ENCODE measurements at regions not wholly inside any gene's neighbourhood (a gene's known extent, or its start where the extent isn't known, plus 50 kb on each side); places are given as distances from the start of the nearest gene placed in this dataset.
A peak's percentile ranks its signal among the peaks of the same experiment; 100 is the strongest.

GRCh38 chr1:73144311-73144710 lies 862.0 kb upstream of the NEGR1 start:
- no peaks in the 10 kb centered on the region for H3K9me3 ChIP-seq (replicated peaks; ENCODE audit: control insufficient read depth, insufficient read depth, low read length)
- no peaks in the 10 kb centered on the region for H3K4me1 ChIP-seq (ENCODE audit: control insufficient read depth, insufficient read depth, low read length)
- H3K27ac ChIP-seq (ENCODE audit: control insufficient read depth, insufficient read depth), result no peak overlapping the region
- no peak overlapping the region for H3K4me3 ChIP-seq
- peak; percentile 64; the same call in 1 of the 2 replicates for TF ChIP-seq SPI1 (IDR thresholded peaks at IDR 0.05; ENCODE audit: borderline replicate concordance, insufficient read depth, low read depth, low read length)
- TF ChIP-seq BCL3 (IDR thresholded peaks at IDR 0.05; ENCODE audit: borderline replicate concordance, insufficient read depth, low read depth, low read length, poor library complexity, severe bottlenecking), result no peak
- RAD21 ChIA-PET (ENCODE audit: unreplicated experiment), result no interaction called here
- no peak overlapping the region for H3K9ac ChIP-seq (ENCODE audit: control insufficient read depth, insufficient read depth, low read length)
- H3K4me2 ChIP-seq (ENCODE audit: control insufficient read depth, insufficient read depth), result no peak overlapping the region
- no peaks in the 10 kb centered on the region for H4K20me1 ChIP-seq (ENCODE audit: control insufficient read depth, insufficient read depth)
- in situ Hi-C loops (cut with MboI), result no loop called here
- H3K36me3 ChIP-seq (ENCODE audit: control insufficient read depth in 2 of 2, insufficient read depth in 2 of 2, low read length in 1 of 2), result no peaks in the 10 kb centered on the region
- DNase-seq (ENCODE audit: low read depth, low spot score) (no peak), FAIRE-seq (no peak), ATAC-seq (peak; percentile 61)
- no peaks in the 10 kb centered on the region for H3K27me3 ChIP-seq (replicated peaks in 1 of 2; ENCODE audit: control insufficient read depth in 2 of 2, insufficient read depth in 2 of 2, low read length in 1 of 2)
- intact Hi-C loops (cut with micrococcal nuclease; ENCODE audit: unreplicated experiment), result no loop called here
- no TSS peak for BruUV-seq (replicated peaks)
- H3K79me2 ChIP-seq (ENCODE audit: control insufficient read depth, insufficient read depth, low read length), result no peaks in the 10 kb centered on the region
- CTCF ChIA-PET, result no interaction called here
- SMC1A ChIA-PET (ENCODE audit: uncharacterized antibody, unreplicated experiment), result no interaction called here
- POLR2A ChIA-PET, result no interaction called here
- no peak overlapping the region for H2AFZ ChIP-seq (ENCODE audit: control insufficient read depth, low read depth, low read length)

DNA sequence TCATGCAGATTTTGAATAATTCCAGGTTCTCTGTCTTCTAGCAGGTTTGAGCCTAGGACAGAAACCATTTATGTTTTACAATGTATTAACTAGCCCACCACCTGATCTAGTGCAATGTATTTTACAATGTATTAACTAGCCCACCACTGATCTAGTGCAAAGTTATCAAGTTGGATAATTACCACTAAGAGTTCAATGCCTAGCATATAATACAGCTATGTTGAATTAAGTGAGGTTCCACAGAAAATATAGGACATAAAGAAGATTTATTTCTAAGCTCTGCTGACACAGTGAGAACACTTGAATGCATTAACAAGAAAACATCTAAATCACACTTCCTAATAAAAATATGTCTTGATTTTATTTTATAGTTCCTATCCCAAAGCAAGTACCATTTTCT lies 854.6 kb upstream of the NEGR1 start:
- ChIA-PET POLR2A (no interaction called here), CTCF (no interaction called here), SMC1A (ENCODE audit: uncharacterized antibody, unreplicated experiment) (no interaction called here), RAD21 (ENCODE audit: unreplicated experiment) (no interaction called here)
- BruUV-seq (replicated peaks), result no TSS peak
- FAIRE-seq, result no peak
- H3K4me1 ChIP-seq (ENCODE audit: control insufficient read depth, insufficient read depth, low read length), result no peaks in the 10 kb centered on the region
- no peak for ATAC-seq
- H3K27ac ChIP-seq (ENCODE audit: control insufficient read depth, insufficient read depth), result no peak overlapping the region
- no peak overlapping the region for H3K9ac ChIP-seq (ENCODE audit: control insufficient read depth, insufficient read depth, low read length)
- no peaks in the 10 kb centered on the region for H4K20me1 ChIP-seq (ENCODE audit: control insufficient read depth, insufficient read depth)
- H2AFZ ChIP-seq (ENCODE audit: control insufficient read depth, low read depth, low read length), result no peak overlapping the region
- no peaks in the 10 kb centered on the region for H3K9me3 ChIP-seq (replicated peaks; ENCODE audit: control insufficient read depth, insufficient read depth, low read length)
- no peak overlapping the region for H3K4me3 ChIP-seq
- no peaks in the 10 kb centered on the region for H3K36me3 ChIP-seq (ENCODE audit: control insufficient read depth in 2 of 2, insufficient read depth in 2 of 2, low read length in 1 of 2)
- in situ Hi-C loops (cut with MboI), result no loop called here
- intact Hi-C loops (cut with micrococcal nuclease; ENCODE audit: unreplicated experiment), result no loop called here
- DNase-seq (ENCODE audit: low read depth, low spot score), result no peak
- no peaks in the 10 kb centered on the region for H3K27me3 ChIP-seq (replicated peaks in 1 of 2; ENCODE audit: control insufficient read depth in 2 of 2, insufficient read depth in 2 of 2, low read length in 1 of 2)
- H3K4me2 ChIP-seq (ENCODE audit: control insufficient read depth, insufficient read depth), result no peak overlapping the region
- no peaks in the 10 kb centered on the region for H3K79me2 ChIP-seq (ENCODE audit: control insufficient read depth, insufficient read depth, low read length)
- no peak for TF ChIP-seq ZZZ3 (IDR thresholded peaks at IDR 0.05; ENCODE audit: control insufficient read depth, insufficient read length, low read depth)
- no peak for TF ChIP-seq ETV6 (conservative IDR thresholded peaks at IDR 0.05 in 1 of 2, IDR thresholded peaks at IDR 0.05 in 1 of 2; ENCODE audit: borderline replicate concordance in 1 of 2, low read depth in 1 of 2)
- TF ChIP-seq, protein P1, sequence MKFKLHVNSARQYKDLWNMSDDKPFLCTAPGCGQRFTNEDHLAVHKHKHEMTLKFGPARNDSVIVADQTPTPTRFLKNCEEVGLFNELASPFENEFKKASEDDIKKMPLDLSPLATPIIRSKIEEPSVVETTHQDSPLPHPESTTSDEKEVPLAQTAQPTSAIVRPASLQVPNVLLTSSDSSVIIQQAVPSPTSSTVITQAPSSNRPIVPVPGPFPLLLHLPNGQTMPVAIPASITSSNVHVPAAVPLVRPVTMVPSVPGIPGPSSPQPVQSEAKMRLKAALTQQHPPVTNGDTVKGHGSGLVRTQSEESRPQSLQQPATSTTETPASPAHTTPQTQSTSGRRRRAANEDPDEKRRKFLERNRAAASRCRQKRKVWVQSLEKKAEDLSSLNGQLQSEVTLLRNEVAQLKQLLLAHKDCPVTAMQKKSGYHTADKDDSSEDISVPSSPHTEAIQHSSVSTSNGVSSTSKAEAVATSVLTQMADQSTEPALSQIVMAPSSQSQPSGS (IDR thresholded peaks at IDR 0.05; ENCODE audit: low read length), result no peak
- no peak for TF ChIP-seq RB1 (IDR thresholded peaks at IDR 0.05; ENCODE audit: borderline replicate concordance)
- TF ChIP-seq RCOR1 (conservative IDR thresholded peaks at IDR 0.05; ENCODE audit: low read depth, low read length), result no peak
- no peak for TF ChIP-seq ZNF207 (IDR thresholded peaks at IDR 0.05; ENCODE audit: borderline replicate concordance)
- no peak for TF ChIP-seq EED (IDR thresholded peaks at IDR 0.05; ENCODE audit: low read depth)
- no peak for TF ChIP-seq SRF (IDR thresholded peaks at IDR 0.05; ENCODE audit: low read depth in 2 of 2, low read length in 2 of 2)
- TF ChIP-seq ATF3 (IDR thresholded peaks at IDR 0.05; ENCODE audit: borderline replicate concordance, extremely low read depth, low read depth, low read length), result no peak
- TF ChIP-seq HDAC2 (IDR thresholded peaks at IDR 0.05), result no peak
- TF ChIP-seq ZBED1 (IDR thresholded peaks at IDR 0.05; ENCODE audit: borderline replicate concordance), result no peak
- TF ChIP-seq CBX5 (IDR thresholded peaks at IDR 0.05; ENCODE audit: low read depth), result no peak
- TF ChIP-seq BHLHE40 (IDR thresholded peaks at IDR 0.05; ENCODE audit: borderline replicate concordance in 1 of 2, low read depth in 2 of 2, low read length in 1 of 2), result no peak
